Suprapubic skin (tissue), 4 donors: ENCODE measurements at regions not wholly inside any gene's neighbourhood (a gene's known extent, or its start where the extent isn't known, plus 50 kb on each side); places are given as distances from the start of the nearest gene placed in this dataset.
"Not testable (repeated sequence)": the region's sequence is repeated elsewhere in the genome, so short reads cannot be mapped to it uniquely, and the experiment has no call there.

Experiments
- POLR2A ChIP-seq, 2 donors: fragments of 450-650 bp; IDR thresholded peaks; one replicate each; pipeline ENCODE4 v1.6.1; 2017; ENCODE audit warnings: antibody characterized with exemption in 2 of 2, mild to moderate bottlenecking in 2 of 2, moderate library complexity in 2 of 2
- POLR2AphosphoS5 ChIP-seq, 3 donors: sonication (generic); formaldehyde crosslinking; IDR thresholded peaks; one replicate each; pipeline ENCODE4 v1.6.1; 2017; ENCODE audit warnings: antibody characterized with exemption in 3 of 3
- TF ChIP-seq, protein P1 (sequence below), 2 donors: fragments of 200-600 bp in 1 of 2; fragments of 450-650 bp in 1 of 2; sonication (generic) in 1 of 2; IDR thresholded peaks; one replicate each; pipeline ENCODE4 v1.5.1; 2016 to 2019; ENCODE audit warnings: antibody characterized with exemption in 2 of 2, mild to moderate bottlenecking in 1 of 2, moderate library complexity in 1 of 2

GRCh38 chr17:45576527-45577307 lies 86.2 kb upstream of the PLEKHM1 start:
- TF ChIP-seq, protein P1, sequence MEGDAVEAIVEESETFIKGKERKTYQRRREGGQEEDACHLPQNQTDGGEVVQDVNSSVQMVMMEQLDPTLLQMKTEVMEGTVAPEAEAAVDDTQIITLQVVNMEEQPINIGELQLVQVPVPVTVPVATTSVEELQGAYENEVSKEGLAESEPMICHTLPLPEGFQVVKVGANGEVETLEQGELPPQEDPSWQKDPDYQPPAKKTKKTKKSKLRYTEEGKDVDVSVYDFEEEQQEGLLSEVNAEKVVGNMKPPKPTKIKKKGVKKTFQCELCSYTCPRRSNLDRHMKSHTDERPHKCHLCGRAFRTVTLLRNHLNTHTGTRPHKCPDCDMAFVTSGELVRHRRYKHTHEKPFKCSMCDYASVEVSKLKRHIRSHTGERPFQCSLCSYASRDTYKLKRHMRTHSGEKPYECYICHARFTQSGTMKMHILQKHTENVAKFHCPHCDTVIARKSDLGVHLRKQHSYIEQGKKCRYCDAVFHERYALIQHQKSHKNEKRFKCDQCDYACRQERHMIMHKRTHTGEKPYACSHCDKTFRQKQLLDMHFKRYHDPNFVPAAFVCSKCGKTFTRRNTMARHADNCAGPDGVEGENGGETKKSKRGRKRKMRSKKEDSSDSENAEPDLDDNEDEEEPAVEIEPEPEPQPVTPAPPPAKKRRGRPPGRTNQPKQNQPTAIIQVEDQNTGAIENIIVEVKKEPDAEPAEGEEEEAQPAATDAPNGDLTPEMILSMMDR (IDR thresholded peaks at IDR 0.05): not testable (repeated sequence)
- TF ChIP-seq POLR2A, POLR2AphosphoS5 (IDR thresholded peaks at IDR 0.05): not testable (repeated sequence)
